NK-92 treated with Interleukin-12 subunit alpha and Interleukin-12 subunit beta, amount 100 ng/mL, for 24 hours (cell line): ENCODE measurements at regions not wholly inside any gene's neighbourhood (a gene's known extent, or its start where the extent isn't known, plus 50 kb on each side); places are given as distances from the start of the nearest gene placed in this dataset.
"Not testable (repeated sequence)": the region's sequence is repeated elsewhere in the genome, so short reads cannot be mapped to it uniquely, and the experiment has no call there.

Source experiments
- DNase-seq: peaks from one replicate; lab custom pipeline; 2025; lab: John Stamatoyannopoulos, UW

DNA sequence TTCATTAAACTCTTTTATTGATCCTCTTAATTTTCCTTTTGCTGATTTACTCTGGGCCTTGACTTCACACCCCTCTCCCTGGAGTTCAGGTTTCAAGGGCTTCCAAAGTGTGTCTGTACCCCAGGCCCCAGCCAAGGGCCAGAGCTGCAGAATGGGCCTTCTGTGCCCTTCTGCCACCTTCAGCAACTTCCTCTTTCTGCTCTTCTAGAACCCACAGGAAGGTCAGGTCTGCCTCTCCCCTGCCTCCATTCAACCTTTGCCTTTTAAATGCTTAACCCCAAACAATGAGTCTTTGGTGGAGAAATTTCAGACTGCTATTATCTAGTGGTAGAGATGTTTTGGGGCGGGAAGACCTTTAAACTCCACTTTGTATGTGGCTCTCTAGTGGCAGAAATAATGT lies 63.1 kb downstream of the TSN start:
- no peak for DNase-seq

DNA sequence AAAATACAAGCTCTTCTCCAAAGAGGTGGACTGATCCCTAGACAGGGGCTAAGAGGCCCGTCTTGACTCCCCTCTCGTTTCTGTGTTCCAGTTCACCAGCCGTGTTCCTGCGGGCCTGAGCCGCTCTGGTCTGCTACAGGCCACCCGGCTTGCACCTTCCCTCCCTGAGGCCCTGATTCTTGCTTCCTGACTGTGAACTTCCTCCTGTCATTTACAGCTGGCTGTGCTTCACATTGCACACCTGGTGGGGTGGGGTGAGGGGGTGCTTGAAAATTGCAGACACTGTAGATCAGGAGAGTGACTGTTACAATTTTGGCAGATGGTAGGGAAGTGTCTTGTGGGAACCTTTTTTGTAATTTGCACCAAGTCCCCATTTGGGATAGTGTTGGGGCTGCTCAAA lies 64.4 kb downstream of the TSN start:
- no peak for DNase-seq

DNA sequence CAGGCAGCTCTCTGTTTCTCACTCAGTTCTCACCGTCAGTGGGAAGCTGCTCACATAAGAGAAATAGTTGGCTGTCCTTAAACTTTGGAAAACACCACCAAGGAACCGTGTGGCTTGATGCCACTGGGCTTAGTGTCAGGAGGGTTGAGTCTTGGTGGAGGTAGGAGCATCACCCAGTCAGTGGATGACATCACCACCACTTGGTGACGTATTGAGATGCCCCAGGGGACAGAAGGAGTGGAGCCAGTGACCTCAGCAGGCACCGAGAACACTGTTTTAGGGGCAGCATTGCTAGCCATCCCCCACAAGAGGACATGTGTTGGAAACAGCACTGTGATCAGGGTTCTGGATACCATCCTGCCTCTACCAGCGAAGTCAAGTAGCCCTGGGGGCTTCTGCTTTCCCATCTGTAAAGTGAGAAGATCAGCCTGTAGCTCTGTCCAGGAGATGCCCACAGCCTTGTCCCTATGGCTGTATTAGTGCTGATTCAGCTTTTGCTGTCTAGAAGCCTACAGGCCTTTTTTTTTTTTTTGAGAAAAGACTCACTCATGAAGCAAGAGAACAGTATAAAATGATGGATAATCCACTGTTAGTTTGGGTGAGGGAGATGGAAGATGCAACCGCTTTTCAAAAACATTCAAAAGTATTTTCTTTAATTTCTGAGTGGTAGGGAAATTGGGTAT lies 66.2 kb downstream of the TSN start:
- no peak for DNase-seq

DNA sequence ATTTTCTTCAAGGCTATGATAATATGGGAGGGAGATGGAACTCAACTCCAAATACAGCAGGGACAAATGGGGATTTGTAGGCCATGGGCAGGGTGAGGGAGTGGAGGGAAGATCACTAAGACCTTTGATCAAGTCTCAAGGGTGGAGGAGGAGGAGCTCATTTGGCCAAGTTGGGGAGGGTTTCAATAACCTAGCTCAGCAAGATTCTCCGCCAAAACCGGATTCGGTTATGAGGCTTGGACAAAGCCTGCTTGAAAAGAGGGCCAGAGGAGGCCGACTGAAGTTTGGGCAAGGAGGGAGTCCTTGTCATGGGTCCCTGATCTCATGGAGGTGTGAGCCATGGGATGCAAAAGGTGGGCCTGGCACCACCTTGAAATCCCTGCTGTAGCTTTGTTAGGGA lies 68.8 kb downstream of the TSN start:
- DNase-seq, result no peak

DNA sequence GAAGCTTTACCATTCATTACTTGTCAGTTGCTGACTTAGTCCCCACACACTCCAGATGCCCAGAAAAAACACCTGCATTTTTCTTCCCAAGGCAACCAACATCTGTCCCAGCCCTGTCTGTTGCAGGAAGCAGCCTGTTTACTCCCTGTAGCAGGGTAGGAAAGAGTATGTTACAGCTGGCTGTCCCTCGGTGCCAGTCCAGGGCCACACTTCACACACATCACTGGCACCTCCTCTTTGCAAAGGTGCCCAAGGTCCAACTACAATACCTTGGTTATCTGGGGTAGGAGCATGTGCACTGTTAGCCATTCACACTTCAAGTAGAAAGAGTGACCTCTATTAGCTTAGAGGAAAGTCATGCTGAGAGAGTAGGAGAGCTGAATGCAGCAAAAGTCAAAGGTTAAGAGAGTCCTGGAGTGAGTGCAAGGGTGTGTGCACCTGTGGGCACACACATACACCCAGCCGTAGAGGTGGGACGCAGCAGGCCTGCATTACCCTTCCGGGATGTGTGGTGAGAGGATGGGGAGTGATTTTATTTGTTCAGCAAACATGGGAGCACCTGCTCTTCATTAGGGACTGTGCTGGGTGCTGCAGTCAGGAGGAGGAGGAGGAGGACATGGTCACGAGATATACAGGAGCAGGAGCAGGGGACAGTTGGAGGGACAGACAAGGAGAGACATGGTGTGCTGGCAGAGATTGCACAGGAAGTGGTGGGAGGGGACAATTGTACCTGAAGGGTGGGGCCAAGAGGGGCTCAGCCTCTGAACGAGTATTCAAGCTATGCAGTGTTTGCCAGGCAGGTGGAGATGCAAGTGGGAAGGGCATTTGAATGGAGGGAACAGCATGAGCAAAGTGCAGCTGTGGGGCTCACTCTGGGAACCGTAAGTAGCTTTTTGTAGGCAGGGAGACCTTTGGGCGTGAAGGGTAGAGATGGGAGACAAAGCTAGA lies 69.8 kb downstream of the TSN start:
- DNase-seq, result no peak

DNA sequence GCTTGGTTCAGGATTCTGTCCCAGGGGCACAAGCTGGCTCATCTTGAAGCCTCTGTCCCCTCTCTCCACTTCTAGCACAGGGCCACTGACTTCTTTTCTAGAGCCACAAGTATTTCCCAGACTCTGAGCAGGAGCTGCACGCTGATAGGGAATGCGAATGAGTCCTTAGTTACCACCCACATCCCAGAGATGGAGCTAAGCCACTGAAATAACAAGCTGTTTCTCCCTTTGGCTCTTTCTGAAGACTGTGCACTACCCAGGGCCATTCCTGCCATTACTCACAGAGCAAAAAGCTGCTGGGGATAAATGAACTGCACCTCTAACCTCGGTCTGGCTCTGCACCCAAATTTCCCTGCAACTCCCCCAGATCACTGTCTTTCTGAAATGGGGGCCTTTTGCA lies 70.6 kb downstream of the TSN start:
- DNase-seq, result no peak

DNA sequence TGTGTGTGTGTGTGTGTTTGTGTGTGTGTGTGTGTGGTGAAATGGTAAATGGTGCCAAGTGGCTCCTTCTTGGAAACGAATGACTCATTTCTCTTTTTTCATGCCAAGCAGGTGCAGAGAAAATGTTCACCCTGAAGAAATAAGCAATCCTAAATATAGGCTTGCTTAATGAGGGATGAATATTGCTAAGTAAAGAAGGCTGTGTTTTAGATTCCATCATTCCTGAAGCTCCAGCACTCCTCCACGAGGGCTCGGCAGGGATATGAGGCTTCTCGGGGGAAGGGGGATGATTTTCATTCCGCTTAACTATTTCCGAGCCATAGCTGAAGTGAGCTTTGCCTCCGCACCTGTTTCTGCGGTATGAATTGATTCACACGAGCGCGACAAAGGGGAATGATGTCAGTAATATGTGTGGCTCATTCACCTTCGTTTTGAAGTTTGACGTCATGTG lies 72.9 kb downstream of the TSN start:
- DNase-seq, result no peak

DNA sequence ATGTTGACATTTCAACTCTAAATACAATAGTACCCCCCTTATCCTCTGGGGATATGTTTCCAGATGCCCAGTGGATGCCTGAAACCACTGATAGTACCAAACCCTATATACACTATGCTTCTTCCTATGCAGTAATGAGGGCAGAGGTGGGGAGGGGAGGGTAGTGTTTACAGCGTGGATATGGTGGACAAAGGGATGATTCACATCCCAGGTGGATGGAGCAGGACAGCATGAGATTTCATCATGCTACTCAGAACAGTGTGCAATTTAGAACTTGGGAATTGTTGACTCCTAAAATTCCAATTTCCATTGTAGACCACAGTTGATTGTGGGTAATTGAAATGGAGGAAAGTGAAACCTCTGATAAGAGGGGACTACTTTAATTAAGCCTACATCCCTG lies 75.4 kb downstream of the TSN start:
- DNase-seq, result no peak

DNA sequence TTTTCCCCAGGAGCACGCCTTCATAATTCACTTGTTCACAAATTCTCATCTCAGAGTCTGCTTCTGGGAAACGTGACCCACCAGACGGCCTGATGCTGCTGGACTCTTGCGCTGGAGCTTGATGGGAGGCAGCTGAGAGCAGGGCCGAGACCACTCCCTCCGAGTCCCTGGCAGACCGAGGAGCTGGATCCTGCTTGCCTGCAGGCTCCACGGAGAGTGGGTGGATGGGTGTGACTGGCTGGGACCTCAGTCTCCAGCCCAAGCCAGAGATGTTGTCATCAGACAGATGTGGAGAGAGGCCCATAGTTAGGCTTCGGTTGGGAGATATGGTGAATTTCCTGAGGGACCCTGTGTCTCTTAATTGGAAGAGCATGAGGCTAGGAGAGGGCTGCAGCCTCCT lies 76.4 kb downstream of the TSN start:
- DNase-seq, result no peak

DNA sequence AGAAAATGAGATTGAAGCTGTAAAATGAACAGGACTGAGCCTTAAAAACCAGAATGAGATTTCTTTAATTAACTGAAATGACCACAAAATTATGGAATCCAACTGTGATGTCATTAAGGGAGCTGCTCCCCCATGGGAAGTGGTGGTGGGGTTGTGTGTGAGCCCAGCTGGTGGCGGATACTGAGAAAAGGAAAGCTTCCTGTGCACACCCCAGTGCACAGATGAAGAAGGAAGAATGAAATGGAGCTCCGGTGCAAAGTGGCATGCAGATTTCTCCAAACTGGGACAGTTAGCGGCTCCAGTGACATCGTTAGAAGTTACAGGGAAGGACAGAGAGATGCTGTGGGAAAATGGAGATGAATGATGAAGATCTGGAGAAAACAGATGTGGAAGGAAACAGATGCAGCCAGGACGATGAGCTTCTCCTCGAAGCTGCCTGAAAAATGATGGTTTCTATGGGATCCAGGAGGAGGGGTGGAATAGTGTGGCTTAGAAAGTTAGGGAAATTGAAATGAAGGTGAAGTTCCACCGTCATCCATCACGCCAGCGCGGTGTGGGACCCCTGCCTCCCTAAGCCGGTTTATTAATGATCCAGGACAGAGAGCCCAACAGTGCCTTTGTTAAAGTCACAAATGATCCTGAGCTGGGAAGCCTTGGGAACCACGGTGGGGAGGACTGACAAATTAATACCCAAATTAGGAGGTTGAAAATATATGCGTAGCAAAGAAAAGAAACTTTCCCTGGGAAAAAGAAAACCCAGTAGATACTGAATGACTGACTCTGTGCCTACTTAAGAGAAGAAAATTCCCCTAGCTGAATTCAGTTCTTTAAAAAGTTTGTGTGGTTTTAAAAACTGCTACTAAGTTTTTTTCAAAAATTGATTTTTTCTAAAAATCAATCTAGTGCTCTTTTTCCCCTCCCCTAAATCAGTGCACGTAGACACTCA lies 77.2 kb downstream of the TSN start:
- no peak for DNase-seq

DNA sequence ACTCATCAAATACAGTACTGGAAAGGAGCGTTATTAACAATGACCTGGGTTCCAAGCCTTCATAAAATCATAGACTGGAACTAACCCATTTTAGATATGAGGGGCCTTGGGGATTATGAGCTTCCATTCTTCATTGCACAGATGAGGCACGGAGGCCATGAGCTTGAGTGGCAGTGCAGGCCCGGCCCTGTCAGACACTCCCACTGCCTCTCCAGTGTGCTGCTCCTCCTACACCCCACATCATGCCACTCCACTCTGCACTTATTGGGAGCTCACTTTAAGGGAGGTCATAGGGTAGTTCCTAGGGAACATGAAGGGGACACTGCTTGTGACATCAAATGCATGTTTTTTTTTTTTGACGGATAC lies 77.9 kb downstream of the TSN start:
- no peak for DNase-seq

DNA sequence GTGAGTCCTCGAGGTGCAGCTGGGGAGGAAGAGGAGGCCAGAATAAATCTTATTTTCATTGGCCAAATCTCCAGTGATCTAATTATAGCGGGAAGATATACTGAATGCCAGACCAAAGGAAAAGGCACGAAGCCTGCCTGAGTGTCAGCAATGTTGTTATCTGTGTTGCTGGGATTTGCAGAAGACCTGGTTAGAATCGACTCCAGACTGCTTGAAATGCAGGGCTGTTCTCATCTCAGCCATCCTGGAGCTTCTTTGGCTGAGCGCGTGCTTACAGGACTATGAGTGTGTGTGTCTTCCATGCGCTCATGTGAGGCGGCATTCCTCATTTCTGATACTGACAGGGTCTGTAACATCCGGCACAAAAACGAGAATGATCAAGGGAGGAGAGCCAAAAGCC lies 81.2 kb downstream of the TSN start:
- DNase-seq, result no peak

DNA sequence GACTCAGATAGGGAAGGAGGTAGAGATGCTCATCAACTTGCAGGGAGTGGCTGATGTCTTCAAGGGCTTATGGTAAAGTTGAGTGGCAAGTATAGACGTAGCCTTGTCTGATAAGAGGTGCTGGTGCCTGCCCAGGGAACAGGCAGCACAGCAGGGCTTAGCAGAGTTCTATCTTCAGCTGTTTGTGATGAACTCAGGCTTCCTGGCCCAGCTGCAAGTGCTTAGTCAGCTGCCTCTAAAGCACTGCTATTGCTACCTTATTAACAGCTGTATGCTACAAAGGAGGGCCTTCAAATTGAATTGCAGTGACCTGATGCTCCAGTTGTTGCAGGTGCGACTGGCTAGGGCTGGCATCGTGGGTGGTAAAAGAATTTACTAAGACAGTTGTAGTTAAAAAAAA lies 82.1 kb downstream of the TSN start:
- DNase-seq, result no peak

DNA sequence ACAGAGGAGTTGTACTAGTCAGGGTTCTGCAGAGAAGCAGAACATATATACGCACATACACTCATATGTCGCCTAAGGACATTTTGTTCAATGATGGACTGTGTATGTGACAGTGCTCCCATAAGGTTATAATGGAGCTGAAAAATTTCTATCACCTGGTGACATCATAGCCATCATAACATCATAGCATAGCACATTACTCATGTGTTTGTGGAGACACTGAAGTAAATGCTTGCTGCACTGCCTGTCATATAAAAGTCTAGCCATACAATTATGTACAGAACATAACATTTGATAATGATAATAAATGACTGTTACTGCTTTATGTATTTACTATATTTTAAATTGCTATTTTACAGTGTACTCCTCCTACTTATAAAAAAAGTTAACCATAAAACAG lies 83.1 kb downstream of the TSN start:
- DNase-seq, result no peak

DNA sequence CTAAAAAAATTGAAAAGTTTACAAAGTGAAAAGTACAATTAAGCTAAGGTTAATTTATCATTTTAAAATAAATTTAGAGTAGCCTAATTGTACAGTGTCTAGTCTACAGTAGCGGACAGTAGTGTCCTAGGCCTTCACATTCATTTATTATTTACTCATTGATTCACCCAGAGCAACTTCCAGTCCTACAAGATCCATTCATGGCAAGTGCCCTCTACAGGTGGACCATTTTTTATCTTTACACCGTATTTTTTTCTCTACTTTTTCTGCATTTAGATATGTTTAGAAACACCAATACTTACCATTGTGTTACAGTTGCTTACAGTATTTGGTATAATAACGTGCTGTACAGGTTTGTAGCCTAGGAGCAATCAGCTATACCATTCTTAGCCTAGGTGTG lies 84.1 kb downstream of the TSN start:
- DNase-seq, result no peak

DNA sequence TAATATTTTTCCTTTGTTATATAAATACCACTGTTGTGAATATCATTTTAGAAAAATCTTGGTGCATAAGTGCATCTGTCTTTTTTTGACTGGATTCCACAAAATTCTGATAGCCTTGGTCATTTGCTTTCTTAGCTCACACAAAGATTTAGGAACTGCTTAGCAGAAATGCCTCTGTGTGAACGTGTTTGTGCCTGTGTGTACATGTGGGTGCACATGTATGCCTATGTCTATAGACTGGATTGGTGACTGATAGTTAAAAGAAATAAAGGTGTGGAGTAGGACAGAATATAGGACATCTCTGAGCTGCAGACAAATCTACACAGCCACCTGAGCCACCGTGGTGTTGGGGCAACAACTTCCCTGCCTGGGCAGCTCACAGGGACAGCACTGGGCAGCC lies 93.8 kb downstream of the TSN start:
- DNase-seq, result no peak

DNA sequence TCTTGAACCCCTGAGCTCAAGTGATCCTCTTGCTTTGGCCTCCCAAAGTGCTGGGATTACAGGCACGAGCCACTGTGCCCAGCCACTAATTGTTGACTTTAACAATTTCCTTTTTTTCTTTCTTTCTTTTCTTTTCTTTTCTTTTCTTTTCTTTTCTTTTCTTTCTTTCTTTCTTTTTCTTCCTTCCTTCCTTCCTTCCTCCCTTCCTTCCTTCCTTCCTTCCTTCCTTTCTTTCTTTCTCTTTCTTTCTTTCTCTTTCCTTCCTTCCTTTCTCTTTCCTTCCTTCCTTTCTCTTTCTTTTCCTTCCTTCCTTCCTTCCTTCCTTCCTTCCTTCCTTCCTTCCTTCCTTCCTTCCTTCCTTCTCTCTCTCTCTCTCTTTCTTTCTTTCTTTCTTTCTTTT lies 97.7 kb downstream of the TSN start:
- DNase-seq, result not testable (repeated sequence)

DNA sequence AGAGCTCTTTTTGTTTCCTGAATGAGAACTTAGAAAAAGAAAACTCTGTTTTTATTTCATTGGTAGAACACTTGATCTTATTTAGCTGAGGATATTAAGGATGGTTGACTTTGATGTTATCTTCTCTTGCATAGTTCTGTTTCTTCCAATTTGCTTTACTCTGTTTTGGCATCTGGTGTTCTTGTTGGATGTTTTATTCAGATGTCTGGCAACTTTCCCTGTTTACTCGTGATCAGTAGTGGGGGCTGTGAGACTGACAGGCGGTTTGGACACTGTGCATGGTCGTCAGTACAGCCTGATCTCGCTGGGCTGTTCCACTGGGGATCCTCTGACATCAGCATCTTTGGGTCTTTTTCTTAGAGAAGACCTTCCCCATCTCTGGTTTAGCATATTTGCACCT lies 100.1 kb downstream of the TSN start:
- no peak for DNase-seq

DNA sequence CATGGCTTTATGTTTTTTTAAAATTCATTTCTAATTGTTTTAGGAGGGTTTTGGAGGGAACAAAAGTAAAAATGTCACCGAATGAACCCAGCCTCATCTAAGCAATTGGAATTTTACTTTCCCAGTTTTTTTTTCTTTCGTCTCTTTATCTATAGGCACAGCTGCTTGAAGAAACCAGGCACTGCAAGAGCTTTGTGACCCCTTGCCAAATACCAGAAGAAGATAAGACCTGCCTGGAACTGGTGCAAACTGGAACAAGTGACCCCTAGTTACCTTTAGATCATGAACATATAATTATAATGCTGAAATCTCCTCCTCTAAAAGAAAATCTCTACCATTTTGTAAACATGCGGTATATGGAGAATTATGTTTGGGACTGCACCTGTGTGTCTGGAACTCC lies 100.9 kb downstream of the TSN start:
- DNase-seq, result no peak

DNA sequence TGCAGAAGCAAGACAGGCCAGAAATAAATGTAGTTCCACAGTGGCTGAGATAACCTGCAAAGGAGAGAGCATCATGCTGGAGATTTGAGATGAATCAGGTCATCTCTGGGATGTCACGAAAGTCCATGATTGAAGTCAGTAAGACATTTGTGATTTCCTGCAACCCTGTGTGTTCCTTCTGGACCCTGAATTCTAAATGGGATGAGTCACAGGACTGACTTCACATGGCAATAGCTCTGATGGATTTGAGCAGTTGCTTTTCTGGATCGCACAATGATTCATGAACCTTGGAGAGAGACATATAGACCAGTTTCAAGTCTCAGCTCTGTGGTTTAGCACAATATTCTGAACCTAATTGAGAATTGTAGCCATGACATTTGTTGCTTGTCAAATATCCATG lies 102.9 kb downstream of the TSN start:
- DNase-seq, result no peak

DNA sequence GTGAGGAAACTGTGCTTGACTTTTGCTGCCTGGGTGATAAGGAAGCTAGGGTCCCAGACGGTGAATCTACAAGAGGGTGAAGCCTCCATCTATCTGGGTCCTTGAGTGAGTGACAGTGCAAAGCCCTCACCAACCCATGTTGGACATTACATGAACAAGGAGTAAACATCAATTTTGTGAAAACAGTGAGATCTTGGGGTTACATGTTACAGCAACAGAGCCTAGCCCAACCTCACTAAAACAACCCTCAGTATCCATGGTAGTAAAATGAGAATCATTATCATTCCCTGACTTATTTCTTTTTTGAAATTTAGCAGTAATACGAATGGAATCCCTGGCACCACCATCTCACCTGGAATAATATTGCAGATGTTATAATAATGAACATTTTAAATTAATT lies 103.4 kb downstream of the TSN start:
- no peak for DNase-seq

DNA sequence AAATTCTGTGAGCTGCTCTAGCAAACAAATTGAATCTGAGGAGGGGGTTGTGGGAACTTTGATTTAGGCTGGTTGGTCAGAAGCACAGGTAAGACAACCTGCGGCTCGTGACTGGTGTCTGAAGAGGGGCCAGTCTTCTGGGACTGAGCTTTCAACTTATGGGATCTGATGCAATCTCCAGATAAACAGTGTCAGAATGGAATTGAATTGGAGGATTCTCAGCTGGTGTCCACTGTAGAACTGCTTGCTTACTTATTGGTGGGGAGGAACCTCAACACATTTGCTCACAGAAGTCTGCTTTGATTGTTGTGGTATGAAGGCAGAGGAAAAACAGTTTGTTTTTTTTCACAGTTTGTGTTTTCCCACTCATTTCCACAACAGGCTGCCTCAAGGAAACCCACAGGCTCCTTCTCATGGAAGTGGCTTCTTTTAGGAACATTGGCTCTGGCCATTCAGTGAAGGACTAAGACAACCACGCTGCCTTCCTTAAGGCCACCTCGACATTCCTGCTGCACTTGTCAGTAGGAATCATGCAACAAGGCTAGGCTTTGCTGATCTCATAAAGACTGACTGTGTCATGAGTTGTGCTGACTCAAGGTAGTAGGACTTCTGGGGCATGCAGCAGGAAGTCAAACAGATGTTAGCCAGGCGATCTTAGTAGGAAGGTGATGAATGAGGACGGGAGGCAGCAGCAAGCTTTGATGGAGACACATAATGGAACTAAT lies 104.7 kb downstream of the TSN start:
- no peak for DNase-seq
